Activated T-helper 1 cell treated with Interleukin-2 at 50 U/mL for 16 hours (primary cell): ENCODE measurements at regions not wholly inside any gene's neighbourhood (a gene's known extent, or its start where the extent isn't known, plus 50 kb on each side); places are given as distances from the start of the nearest gene placed in this dataset.

Source experiments
- DNase-seq: peaks from one replicate; pipeline ENCODE4 v3.0.0-alpha.2; 2020; ENCODE audit warnings: low read depth

- no peak for DNase-seq
Observed at GRCh38 chr18:32542221-32542798, 71.6 kb upstream of the GAREM1 start.

GRCh38 chr18:32530947-32531651 lies 60.4 kb upstream of the GAREM1 start:
- DNase-seq: no peak

- no peak for DNase-seq
Observed at GRCh38 chr18:32529722-32530420, 59.2 kb upstream of the GAREM1 start.

GRCh38 chr18:32520771-32521170 lies 50.1 kb upstream of the GAREM1 start:
- no peak for DNase-seq
